Stimulated activated CD4-positive, alpha-beta T cell treated with anti-CD3 and anti-CD28 coated beads, Interleukin-4, amount 100 ng/mL, for 1 hour (primary cell): ENCODE measurements at regions not wholly inside any gene's neighbourhood (a gene's known extent, or its start where the extent isn't known, plus 50 kb on each side); places are given as distances from the start of the nearest gene placed in this dataset.

Experiments
- DNase-seq: peaks from one replicate; pipeline ENCODE4 v3.0.0-alpha.2; 2020

DNA sequence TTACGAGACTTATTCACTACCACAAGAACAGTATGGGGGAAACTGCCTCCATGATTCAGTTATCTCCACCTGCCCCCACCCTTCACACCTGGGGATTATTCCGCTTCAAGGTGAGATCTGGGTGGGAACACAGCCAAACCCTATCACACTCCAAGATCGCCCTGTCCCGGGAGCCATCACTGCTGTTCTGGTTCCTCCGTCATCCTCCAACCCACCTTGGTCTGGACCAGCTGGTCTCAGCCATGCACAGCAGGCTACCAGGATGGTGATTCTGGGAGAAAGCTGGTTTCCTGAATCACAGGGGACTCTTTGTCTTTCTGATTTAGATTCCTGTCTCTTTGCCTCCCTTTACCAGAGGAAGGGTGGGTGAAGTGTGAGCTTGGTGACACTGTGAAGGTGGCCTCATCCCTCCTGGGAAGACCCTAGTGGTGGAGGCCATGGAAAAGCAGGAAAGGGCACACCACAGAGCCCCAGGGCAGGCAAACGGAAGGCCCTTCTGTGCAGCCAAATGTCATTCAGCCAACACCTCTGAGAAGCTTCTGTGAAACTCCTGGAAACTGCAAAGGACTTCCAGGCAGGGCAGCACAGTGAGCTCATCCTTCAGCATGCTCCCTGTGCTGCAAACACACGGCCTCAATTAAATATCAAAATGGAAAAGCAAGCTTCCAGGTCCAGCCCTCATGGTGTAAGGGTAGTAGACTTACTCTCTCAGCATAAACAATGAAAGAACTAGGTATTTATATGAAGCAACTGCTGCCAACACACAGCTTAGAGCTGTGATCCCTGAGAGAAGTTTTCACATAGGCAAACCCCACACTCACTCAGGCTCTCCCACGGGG, 169.8 kb downstream of the ANKRD60 start:
- DNase-seq = no peak

DNA sequence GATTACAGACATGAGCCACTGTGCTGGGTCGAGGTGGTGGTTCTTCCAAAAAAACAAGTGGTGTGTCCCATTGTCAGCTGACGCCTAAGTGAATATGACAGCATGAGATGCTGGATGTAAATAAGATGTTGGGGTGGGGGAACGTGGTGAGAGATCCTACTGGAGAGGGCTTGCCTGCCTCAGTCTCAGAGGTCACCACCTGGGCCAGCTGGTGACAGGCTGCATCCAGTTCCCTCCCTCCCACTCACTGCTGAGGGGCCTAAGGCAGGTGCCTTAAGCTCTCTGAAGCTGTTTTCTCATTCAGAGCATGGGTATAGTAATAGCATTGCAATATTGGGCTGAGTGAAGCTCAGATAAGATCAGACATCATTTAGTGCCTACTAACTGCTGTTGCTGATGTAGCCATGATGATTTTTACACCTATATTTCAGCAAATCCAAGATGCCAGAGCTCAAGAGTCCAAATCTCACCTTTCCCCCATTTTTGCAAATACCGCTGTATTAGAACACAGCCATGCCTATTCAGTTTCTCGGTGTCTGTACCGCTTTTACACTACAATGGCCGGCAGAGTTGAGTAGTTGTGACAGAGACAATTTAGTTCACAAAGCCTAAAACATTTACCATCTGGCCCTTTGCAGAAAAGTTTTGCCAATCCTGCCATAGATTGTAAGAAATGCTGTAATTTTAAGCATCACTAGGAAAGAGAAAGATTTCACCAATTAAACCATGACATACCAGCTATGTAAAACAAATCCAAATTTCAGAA, 171.3 kb downstream of the ANKRD60 start:
- no peak for DNase-seq

DNA sequence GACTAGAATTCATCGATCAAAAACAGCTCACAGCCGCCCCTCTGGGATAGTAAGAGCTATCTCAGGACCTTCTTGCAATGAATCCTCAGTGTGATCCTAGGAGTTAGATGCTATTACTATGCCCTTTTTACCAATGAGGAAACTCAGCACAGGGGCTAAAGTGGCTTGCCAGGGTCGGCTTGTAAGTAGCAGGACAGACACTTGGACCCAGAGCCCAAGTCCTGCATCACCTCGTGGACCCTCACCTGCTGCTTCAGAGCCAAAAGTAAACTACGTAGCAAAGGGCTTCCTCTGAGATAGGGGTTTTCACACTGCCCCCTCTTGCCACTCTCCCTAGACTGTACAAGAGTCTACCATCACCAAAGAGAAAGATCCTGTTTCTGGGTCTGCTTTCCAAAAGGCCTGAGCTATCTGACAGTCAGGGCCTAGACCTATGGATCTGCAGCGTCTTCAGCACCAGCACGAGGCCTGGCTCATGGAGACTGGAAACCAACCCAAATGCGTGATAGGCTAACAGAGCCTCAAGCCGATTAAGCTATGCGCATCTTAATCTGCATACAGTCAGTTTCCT, 172.3 kb downstream of the ANKRD60 start:
- no peak for DNase-seq

DNA sequence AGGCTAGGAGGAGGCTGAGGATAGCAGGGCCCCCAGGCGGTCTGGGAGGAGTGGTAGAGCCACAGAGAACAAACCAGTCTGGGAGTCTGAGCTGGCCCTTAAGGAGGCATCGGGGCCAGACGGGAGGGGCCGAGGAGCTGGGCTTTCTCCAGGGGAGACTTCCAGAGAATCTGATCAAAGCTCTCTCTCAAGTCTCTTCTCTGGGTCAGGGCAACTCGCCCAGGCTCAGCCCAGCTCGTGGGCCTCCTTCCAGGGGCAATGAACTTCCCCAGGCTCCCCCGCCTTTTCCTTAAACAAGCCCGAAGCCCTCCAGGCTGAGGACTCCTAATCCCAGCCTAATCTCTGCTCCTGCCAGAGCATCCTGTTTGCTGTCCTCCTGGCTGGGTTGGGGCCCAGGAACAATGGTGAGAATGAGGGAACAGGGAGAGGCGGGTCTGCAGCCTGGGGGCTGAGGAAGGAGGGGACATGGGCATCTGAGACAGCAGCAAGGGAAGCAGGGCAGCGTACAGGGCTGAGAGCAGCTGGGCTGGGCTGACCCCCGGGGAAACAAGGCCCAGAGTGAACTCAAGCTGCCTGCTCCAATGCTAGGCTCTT, 173.6 kb downstream of the ANKRD60 start:
- DNase-seq = no peak

DNA sequence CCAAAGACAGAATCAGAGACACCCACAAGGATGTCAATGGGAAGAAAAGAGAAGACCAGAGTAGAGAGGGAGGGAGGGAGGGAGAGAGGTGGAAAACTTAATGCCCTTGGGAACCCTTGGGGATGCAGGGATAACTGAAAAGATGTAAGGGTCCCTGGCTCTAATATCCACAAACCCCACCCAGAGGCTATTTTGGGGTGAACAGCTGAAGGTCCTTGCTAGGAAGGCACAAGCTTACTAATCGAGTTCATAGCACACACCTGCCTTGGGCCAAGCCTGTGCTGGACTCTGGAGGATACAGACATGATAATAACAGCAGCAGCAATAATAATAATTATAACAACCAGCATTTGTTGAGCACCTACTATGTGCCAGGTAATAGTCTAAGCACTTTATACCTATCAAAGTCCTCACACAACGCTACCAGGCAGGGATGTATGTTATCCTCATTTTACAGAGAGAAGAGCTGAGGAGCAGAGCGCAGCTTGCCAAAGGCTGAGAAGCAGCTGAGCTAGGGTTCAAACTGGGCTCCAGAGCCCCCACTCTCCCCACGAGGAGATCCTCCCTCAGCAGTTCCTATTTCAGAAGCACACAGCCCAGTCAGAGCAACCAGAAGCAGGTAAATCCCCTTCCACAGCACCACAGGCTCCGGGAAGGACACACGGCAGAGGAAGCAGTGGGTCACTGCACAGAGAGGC, 174.2 kb downstream of the ANKRD60 start:
- DNase-seq = no peak

DNA sequence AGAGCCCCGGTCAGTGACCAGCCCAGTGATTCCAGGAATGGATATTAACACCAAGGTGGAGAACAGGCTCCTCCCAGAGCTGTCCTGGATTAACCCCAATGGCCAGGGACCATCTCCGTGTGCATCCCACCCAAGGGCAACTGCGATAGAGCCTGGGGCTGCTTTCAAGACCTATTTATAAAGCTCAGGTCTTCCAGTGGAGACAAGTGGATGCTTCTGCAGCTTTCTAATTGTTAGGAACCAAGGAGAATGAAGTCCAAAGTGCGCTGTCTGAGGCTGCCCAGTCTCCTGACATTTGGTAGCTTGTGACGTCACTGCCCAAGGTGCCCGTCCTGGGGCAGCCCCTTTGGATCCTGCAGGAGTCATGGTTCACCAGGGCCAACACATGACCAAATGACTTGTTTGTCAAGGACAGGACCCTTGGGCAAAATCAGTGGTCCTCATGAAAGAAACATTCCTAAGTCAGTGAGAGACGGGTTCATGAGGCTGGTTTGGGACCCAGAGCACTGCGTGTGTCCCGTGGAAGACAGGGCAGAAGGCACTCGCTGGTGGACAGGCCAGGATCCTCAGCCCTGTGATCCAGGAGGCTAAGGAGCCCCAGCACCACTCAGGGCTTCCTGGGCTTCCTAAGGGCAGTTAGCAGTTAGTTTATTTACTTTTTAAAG, 174.9 kb downstream of the ANKRD60 start:
- DNase-seq = no peak

DNA sequence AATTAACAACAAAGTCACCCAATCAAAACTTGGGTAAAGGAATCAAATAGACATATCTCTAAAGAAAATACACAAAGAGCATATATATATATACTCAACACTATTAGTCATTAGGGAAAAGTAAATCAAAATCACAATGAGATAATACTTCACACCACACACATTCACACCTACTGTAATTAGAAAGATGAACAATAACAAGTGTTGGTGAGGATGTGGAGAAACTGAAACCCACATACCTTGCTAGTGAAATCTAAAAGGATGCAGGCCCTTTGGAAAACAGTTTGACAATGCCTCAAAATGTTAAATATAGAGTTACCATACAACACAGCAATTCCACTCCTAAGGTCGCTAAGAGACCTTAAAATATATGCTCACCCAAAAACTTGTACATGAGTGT, 177.1 kb downstream of the ANKRD60 start:
- no peak for DNase-seq

DNA sequence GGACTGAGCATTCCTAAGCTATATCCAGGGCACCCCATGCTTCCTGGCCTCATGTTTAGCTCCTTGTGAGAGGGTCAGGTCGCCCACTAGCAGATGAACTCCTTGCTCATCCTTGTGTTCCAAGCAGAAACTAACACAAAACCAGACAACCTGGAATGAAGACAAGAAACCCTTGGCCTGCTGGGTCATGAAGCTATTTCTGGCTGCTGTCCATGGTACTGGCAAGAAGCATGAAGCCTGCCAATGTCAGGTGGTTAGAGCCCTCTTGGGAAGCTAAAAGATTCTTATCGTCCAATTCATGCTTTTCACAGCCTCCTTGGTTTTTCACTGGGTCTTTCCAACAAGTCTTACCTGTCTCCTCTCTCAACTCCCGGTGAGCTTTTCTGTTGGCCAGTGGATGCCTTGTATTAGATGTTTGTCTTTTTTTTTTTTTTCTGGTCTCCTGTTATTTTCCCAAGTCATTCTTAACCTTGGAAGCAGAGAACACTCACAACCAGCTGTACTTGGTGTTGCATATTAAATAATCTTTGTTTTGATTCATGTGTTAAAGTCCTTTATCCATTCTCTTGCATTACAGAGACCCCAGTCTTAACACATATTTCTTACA, 180.3 kb downstream of the ANKRD60 start:
- no peak for DNase-seq

DNA sequence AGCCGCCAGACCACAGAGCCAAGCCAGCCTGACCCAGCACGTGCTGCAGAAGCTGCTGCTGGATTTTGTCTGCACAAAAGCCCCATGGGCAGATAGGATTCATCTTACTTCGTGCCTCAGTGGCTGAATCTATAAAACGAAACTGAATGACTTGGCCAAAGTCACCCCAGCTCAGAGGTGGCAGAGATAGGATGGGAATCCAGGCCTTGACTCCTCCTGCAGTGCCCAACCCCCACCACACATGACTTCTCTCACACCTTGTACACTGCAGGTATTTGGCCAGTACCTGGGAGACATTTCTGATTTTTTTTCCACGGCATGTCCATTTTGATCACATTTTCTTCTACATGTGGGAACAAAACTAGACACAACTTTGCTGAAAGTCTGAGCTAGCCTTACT, 182.1 kb downstream of the ANKRD60 start:
- DNase-seq = no peak

DNA sequence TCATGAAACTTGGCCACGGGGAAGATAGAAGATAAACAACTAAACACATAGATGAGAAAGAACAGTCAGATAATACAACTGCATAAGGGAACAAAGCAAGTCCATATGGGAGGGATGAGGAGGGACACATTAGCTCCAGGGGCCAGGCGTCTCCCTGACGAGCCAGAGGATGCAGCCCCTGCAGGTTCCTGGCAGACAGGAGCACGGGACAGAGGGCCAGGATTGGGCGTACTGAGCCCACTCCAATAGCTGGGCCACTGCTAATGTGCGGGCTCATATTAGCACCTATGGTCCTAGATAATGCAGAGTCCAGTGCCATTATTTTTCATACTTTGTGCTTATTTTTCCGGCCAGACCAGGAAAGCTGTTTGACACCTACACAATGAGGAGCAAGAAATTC, 182.9 kb downstream of the ANKRD60 start:
- no peak for DNase-seq

DNA sequence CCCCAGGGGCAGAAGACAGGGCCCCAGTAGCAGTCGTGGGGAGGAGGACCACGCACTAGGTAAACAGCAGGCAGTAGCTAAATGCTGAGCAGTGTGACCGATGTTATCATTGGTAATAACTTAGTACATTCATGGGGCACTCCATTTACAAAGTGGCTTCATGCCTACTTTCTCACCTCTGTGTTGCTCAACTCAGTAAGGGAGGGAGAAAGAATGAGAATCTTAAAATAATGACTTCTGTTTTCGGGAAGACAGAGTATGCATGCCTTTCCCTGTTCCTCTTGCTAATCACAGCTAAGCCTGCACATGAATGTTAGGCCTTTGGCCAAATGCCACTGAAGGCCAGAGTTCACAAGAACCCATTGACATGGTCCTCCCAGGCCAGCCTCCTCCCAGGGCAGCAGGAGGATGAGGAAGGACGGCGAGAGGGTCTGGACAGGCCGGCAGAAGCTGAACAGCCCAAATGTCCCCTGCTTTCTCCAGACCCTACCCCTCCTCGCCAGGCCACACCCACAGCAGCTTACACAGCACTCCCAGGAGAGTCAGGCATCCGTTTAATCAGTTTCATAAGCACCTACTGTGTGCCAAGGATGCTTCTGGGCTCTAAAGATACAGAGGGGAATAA, 183.4 kb downstream of the ANKRD60 start:
- DNase-seq = no peak

DNA sequence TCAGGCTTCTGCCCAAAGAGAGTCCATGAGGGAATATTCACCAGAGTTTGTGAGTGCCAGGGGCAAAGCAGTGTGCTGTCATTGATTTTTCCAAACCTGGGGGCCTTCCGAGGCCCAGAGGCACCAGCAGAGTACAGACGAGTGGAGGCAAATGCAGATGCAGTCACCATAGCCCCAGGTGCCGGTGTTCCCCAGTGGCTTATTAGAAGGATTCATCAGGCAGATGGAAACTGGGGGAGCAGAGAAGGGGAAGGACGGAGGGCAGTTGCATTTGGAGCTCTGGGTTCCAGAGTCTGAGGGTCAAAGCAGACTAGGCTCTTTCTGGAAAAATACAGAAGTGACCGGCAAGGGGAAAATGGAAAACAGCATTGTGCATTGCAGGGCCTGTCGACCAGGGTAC, 184.2 kb downstream of the ANKRD60 start:
- DNase-seq = no peak

DNA sequence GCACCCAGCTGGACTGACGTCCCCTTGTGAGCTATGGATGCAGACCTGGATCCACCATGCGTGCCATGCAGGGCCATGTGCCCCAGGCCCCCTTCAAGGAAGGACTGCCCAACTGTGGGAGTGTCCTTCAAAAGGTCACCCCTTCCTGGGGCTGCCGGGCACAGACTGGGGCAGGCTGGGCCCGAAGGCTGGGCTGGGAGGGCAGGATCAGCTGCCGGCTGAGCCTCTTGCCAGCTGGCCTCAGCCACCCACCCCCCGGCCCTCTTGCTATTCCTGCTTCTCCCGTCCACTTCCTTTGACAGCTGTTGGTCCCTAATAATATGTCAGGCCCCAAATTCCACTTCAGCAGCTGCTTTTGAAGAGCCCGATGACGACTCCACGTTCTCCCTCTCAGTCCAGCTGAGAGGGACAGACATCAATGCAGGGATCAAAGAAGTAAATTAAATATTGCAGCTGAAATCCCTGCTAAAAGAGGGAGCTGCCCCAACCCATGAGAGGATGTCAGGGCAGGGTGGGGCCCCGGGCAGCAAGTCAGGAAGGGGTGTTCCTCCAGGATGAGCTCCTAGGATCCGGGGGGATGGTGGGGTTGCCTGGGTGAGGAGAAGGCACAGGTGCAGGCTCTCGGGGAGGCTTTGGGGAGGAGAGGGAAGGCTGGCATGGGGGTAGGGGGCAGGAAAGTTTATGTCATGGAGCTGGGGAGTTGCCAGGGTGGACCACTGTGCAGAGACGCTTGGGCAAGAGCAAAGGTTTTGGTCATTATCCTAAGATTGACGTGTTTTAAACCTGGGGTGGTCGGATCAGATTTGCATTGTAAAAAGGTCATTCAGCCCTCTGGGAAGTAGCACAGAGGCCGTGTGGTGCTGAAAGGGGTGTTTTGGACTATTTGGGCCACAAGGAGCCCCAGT, 185.0 kb downstream of the ANKRD60 start:
- no peak for DNase-seq

DNA sequence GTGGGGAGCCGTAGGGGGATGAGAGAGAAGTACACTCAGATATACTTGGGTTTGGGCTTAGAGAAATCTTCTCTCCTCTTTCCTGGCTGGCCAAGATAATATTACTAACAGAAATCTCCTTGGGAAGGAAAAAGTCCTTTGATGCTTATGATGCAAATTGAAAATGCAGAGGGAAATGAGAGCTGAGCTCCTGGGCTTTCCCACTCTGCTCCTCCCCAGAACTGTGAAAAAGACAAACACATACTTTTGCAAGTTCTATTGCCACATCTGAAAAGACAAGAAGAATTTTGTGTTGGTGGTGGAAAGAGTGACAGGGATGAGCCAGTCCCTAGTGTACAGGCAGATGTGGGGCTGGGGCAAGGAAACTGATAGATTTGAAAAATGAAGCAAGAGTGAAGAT, 185.9 kb downstream of the ANKRD60 start:
- DNase-seq = no peak

DNA sequence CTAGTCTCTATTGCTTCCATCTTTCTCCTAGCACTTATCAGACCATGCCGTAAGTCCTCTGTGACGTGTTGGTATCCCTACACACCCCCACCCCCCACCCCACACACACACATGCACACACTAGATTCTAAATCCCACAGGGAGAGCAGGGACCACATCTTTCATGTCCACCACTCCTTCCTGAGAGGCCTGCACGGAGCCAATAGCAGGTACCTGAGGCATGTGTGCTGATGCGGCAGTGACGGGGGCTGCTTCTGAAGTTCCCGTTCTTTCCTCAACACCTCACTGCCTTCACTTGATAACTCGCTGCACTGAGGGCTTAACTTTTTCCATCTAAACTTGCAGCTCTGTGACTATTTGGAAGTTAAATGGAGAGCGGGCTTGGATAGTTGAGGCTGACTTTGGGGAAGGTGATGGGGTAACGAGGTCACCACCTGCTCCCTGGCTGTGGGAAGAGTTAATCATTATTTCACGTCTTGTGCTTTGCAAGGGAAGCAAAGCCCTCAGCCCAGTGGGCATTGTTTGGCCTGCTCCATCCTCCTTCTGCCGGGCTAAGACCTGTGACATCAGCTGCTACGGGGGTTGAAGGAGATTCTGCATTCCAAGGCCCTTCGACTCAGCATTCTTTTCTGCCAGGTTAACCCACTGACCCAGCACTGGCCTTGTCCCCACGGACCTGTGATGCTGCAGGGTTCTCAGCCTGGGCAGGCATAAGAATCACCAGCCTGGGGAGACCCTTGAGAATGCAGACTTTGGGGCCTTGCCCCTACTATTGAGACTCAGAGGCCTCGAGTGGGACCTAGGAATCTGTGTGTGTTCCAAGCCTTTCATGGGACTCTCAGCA, 187.8 kb downstream of the ANKRD60 start:
- DNase-seq = no peak

DNA sequence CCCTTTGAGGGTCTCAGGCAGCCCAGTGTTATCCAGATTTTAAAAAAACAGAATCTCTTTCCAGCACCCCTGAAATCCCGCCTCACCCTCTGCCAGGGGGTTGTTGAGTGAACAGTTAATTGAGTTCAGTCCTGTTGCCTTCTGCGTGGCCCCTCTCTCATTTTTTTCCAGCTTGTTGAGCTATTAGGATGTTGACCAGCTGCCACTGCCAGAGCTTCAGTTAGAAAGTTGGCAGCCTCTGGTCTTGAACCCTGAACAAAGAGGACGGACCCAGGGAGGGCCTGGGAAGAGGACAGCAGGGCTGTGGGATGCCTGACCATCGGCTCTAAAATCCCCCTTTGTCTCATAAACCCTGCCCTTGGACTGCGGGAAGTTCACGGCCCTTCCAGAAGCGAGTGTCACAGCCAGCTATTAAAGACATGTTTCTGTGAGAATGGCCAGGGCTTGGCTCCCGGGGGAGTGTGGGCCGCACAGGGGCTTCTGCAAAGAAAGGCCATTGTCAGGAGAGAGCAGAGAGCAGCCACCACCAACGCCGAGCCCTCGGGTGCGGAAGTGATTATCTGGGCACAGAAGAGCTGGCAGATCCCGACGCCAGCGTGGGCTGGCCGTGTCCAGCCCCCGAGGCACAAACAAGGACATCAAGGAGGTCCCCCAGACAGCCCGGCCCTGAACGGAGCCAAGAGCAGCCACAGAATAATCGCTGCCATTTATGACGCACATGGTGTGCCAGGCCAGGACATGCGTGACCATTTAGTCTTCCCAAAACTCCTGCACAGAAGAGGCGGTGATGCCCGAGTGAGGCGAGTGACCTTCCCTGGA, 189.0 kb downstream of the ANKRD60 start:
- no peak for DNase-seq

DNA sequence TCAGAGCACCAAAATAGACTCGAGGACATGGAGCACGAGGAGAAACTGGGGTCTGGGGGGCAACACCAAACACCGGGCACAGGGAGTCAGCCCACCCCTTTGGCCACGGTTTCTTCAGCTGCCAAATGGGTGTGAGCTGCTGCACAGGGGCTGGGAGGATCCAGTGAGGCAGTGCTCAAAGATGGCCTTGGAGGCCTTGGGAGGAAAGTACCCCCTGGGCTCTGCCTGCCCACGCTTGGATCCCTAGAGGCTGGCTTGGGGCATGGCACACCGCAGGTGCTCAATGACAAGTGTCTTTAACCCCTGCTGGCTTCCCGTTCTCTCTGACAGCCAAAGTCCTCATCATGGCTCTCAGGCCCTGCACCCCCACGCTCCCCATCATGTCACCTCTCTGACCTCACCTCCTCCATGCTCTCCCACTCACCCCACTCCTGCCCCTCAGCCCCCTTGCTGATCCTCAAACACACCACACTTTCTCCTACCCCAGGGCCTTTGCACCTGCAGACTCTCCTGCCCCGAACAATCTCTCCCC, 190.3 kb downstream of the ANKRD60 start:
- DNase-seq = no peak

DNA sequence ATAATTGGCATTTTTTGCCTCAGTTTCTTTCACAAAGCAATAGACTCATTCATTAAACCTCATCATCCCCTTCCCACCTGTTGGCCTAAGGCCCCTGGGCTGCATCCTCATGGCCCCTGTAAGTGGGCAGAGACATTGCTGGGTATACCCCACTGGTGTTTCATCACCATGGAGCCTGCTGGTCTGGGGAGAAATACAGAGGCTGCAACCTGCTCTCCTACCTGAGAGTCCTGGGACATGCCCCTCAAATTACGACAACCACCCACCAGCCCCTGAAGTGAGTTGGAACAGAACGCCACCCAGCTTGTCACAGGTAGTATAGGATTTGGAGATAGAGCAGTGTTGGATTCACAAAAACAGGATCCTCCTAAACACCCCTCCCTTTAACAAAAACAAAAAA, 190.8 kb downstream of the ANKRD60 start:
- no peak for DNase-seq
